Neural cell (in vitro differentiated cells): ENCODE measurements at regions not wholly inside any gene's neighbourhood (a gene's known extent, or its start where the extent isn't known, plus 50 kb on each side); places are given as distances from the start of the nearest gene placed in this dataset.

Experiments
- H2AFZ ChIP-seq: fragments of 200-600, 300-800 bp; sonication (generic), shearing (Covaris generic); 2 replicates; pipeline ENCODE4 v1.6.0; 2014; ENCODE audit warnings: low read depth, mild to moderate bottlenecking, antibody characterized with exemption, low read length, moderate library complexity
- H3F3A ChIP-seq: fragments of 200-600 bp; shearing (Covaris generic); 2 replicates; pipeline ENCODE4 v1.6.1; 2016; ENCODE audit warnings: mild to moderate bottlenecking, moderate library complexity, mixed read lengths, antibody characterized with exemption, low read length; ENCODE audit not compliant: insufficient read depth, poor library complexity, severe bottlenecking
- H3K27ac ChIP-seq: fragments of 200-600, 300-800 bp; sonication (generic), shearing (Covaris generic); 2 replicates; pipeline ENCODE4 v1.5.1; 2014; ENCODE audit warnings: mild to moderate bottlenecking, low read length, moderate library complexity
- H3K27me3 ChIP-seq: fragments of 300-800, 200-600 bp; sonication (generic), shearing (Covaris generic); 2 replicates; pipeline ENCODE4 v1.6.0; 2014; ENCODE audit warnings: mild to moderate bottlenecking, low read depth, low read length, moderate library complexity; ENCODE audit not compliant: insufficient read depth
- H3K36me3 ChIP-seq: fragments of 300-800, 200-600 bp; sonication (generic), shearing (Covaris generic); 2 replicates; pipeline ENCODE4 v1.5.1; 2014; ENCODE audit warnings: mild to moderate bottlenecking, antibody characterized with exemption, low read length, moderate library complexity; ENCODE audit not compliant: insufficient read depth
- H3K4me2 ChIP-seq: fragments of 300-800, 200-600 bp; sonication (generic), shearing (Covaris generic); 2 replicates; pipeline ENCODE4 v1.6.0; 2014; ENCODE audit warnings: mild to moderate bottlenecking, low read length
- H3K4me3 ChIP-seq: fragments of 300-800, 200-600 bp; sonication (generic), shearing (Covaris generic); 2 replicates; pipeline ENCODE4 v1.5.1; 2014; ENCODE audit warnings: mild to moderate bottlenecking, low read length, moderate library complexity
- H3K79me2 ChIP-seq: fragments of 200-600 bp; shearing (Covaris generic); replicated peaks from 2 replicates; pipeline ENCODE4 v1.6.0; 2014; ENCODE audit warnings: mild to moderate bottlenecking, low read length, moderate library complexity; ENCODE audit not compliant: insufficient read depth
- H3K9ac ChIP-seq: fragments of 300-800, 200-600 bp; sonication (generic), shearing (Covaris generic); 2 replicates; pipeline ENCODE4 v1.6.1; 2016; ENCODE audit warnings: mild to moderate bottlenecking, low read length, mixed read lengths
- H3K9me2 ChIP-seq: fragments of 200-600 bp; shearing (Covaris generic); 2 replicates; pipeline ENCODE4 v1.6.1; 2016; ENCODE audit warnings: mild to moderate bottlenecking, low read length, mixed read lengths; ENCODE audit not compliant: insufficient read depth
- H3K9me3 ChIP-seq: fragments of 200-600, 300-800 bp; sonication (generic), shearing (Covaris generic); 2 replicates; pipeline ENCODE4 v1.6.1; 2016; ENCODE audit warnings: mild to moderate bottlenecking, mixed run types, low read length, moderate library complexity, mixed read lengths
- H4K20me1 ChIP-seq: fragments of 200-600 bp; shearing (Covaris generic); 2 replicates; pipeline ENCODE4 v1.6.1; 2016; ENCODE audit warnings: mild to moderate bottlenecking, mixed run types; ENCODE audit not compliant: insufficient read depth
- CTCF ChIP-seq: fragments of 450-650 bp; IDR thresholded peaks from 2 replicates; pipeline ENCODE4 v1.5.1; 2014; ENCODE audit warnings: antibody characterized with exemption, mild to moderate bottlenecking, moderate library complexity; ENCODE audit not compliant: poor library complexity, severe bottlenecking
- EP300 ChIP-seq: fragments of 450-650 bp; conservative IDR thresholded peaks from 2 replicates; pipeline ENCODE4 v1.6.1; 2014; ENCODE audit warnings: antibody characterized with exemption, mild to moderate bottlenecking, moderate library complexity; ENCODE audit not compliant: poor library complexity, severe bottlenecking
- MXI1 ChIP-seq: fragments of 450-650 bp; conservative IDR thresholded peaks from 2 replicates; pipeline ENCODE4 v1.6.1; 2014; ENCODE audit warnings: antibody characterized with exemption, mild to moderate bottlenecking; ENCODE audit not compliant: poor library complexity, severe bottlenecking
- POLR2AphosphoS5 ChIP-seq: IDR thresholded peaks from 2 replicates; pipeline ENCODE4 v1.6.1; 2012
- RAD21 ChIP-seq: fragments of 450-650 bp; conservative IDR thresholded peaks from 2 replicates; pipeline ENCODE4 v1.6.1; 2014; ENCODE audit warnings: antibody characterized with exemption, mild to moderate bottlenecking, moderate library complexity
- SMC3 ChIP-seq: fragments of 450-650 bp; conservative IDR thresholded peaks from 2 replicates; pipeline ENCODE4 v1.6.1; 2014; ENCODE audit warnings: antibody characterized with exemption, mild to moderate bottlenecking, moderate library complexity; ENCODE audit not compliant: poor library complexity
- TAF1 ChIP-seq: IDR thresholded peaks from 2 replicates; pipeline ENCODE4 v1.6.1; 2012; ENCODE audit warnings: low read depth
- TF ChIP-seq, protein P1 (sequence below): IDR thresholded peaks from 2 replicates; pipeline ENCODE4 v1.6.1; 2012; ENCODE audit warnings: borderline replicate concordance

DNA sequence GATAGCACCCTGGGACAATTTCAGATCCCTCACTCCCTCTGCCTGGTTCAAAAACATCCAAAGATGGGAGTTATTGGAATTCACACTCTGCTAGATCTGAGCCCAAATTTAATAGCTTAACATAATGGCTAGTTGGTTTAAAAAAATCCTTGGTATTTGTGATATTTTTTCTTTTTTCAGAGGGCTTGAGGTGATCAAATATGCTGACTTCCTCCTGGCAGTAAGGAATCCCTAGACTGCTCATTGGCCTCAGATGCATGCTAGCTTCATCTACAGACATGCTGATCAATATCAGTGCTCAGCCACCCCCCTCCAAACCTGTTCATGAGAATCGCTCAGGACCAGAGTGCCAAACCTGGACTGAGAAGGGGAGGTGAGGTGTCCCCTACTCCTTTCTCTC is 74.7 kb upstream of the PLPP4 start:
- no peak overlapping the region for H3K4me2 ChIP-seq
- H4K20me1 ChIP-seq: no peaks in the 10 kb centered on the region
- no peaks in the 10 kb centered on the region for H3K36me3 ChIP-seq
- H3F3A ChIP-seq: no peaks in the 10 kb centered on the region
- TF ChIP-seq MXI1: no peak
- no peak for TF ChIP-seq POLR2AphosphoS5
- TF ChIP-seq TAF1: no peak
- no peak overlapping the region for H3K9ac ChIP-seq
- no peak overlapping the region for H2AFZ ChIP-seq
- H3K4me3 ChIP-seq: no peak overlapping the region
- no peak overlapping the region for H3K27ac ChIP-seq
- H3K9me2 ChIP-seq: no peaks in the 10 kb centered on the region
- no peaks in the 10 kb centered on the region for H3K79me2 ChIP-seq
- H3K9me3 ChIP-seq: no peaks in the 10 kb centered on the region
- H3K27me3 ChIP-seq: no peaks in the 10 kb centered on the region

DNA sequence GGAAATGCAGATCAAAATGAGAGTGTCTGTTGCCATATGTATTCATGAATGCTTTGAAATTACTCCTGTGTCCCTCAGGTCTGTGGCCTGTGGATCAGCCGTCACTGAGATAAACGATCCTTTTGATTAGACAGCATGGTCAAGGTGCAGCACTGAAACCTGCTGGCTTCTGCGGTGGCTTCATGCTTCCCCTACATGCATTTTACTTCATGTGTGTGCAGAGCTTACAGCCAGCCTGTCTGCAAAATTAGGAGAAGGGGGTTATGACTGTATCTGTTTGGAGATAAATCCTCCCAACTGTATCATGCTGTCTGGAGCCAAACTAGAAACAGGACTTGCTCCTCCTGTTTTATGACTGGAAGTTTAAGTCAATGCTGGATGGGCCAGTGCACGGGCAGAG is 71.0 kb upstream of the PLPP4 start:
- H3K79me2 ChIP-seq: no peaks in the 10 kb centered on the region
- TF ChIP-seq RAD21 (no peak), CTCF (no peak), SMC3 (no peak), MXI1 (no peak), POLR2AphosphoS5 (no peak)
- TF ChIP-seq, protein P1, sequence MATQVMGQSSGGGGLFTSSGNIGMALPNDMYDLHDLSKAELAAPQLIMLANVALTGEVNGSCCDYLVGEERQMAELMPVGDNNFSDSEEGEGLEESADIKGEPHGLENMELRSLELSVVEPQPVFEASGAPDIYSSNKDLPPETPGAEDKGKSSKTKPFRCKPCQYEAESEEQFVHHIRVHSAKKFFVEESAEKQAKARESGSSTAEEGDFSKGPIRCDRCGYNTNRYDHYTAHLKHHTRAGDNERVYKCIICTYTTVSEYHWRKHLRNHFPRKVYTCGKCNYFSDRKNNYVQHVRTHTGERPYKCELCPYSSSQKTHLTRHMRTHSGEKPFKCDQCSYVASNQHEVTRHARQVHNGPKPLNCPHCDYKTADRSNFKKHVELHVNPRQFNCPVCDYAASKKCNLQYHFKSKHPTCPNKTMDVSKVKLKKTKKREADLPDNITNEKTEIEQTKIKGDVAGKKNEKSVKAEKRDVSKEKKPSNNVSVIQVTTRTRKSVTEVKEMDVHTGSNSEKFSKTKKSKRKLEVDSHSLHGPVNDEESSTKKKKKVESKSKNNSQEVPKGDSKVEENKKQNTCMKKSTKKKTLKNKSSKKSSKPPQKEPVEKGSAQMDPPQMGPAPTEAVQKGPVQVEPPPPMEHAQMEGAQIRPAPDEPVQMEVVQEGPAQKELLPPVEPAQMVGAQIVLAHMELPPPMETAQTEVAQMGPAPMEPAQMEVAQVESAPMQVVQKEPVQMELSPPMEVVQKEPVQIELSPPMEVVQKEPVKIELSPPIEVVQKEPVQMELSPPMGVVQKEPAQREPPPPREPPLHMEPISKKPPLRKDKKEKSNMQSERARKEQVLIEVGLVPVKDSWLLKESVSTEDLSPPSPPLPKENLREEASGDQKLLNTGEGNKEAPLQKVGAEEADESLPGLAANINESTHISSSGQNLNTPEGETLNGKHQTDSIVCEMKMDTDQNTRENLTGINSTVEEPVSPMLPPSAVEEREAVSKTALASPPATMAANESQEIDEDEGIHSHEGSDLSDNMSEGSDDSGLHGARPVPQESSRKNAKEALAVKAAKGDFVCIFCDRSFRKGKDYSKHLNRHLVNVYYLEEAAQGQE: no peak
- no peak overlapping the region for H2AFZ ChIP-seq
- no peak overlapping the region for H3K4me2 ChIP-seq
- H3K4me3 ChIP-seq: no peak overlapping the region
- no peaks in the 10 kb centered on the region for H3K9me2 ChIP-seq
- H3K27ac ChIP-seq: no peak overlapping the region
- H4K20me1 ChIP-seq: no peaks in the 10 kb centered on the region
- no peak overlapping the region for H3K9ac ChIP-seq
- no peaks in the 10 kb centered on the region for H3F3A ChIP-seq
- no peaks in the 10 kb centered on the region for H3K36me3 ChIP-seq
- H3K27me3 ChIP-seq: no peaks in the 10 kb centered on the region
- H3K9me3 ChIP-seq: no peaks in the 10 kb centered on the region

DNA sequence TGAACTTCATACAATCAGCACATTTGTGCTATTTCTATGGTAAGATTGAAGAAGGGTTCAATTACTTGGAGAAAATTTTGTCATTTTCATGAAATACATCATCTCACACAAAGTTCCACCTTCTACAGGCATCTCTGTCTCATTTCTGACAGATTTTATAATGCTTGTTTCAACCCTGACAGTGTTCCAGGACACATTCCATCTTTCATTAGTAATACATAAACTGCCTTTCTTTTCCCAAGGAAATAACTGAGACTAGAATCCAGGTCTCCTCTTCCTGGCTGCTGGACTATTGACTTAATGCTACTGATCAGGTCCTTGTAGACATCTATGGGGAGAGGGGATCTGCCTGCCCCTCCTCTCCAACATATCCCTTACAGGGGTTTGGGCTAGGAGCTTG is 70.1 kb upstream of the PLPP4 start:
- H3K9ac ChIP-seq: no peak overlapping the region
- H3K27me3 ChIP-seq: no peaks in the 10 kb centered on the region
- TF ChIP-seq EP300 (no peak), MXI1 (no peak)
- no peaks in the 10 kb centered on the region for H3F3A ChIP-seq
- H3K4me3 ChIP-seq: no peak overlapping the region
- H3K9me3 ChIP-seq: no peaks in the 10 kb centered on the region
- H4K20me1 ChIP-seq: no peaks in the 10 kb centered on the region
- no peak overlapping the region for H3K4me2 ChIP-seq
- H3K27ac ChIP-seq: no peak overlapping the region
- no peaks in the 10 kb centered on the region for H3K36me3 ChIP-seq
- H3K9me2 ChIP-seq: no peaks in the 10 kb centered on the region
- no peaks in the 10 kb centered on the region for H3K79me2 ChIP-seq
- H2AFZ ChIP-seq: no peak overlapping the region
